GM18505 (cell line): ENCODE measurements at regions not wholly inside any gene's neighbourhood (a gene's known extent, or its start where the extent isn't known, plus 50 kb on each side); places are given as distances from the start of the nearest gene placed in this dataset.
"Not testable (repeated sequence)": the region's sequence is repeated elsewhere in the genome, so short reads cannot be mapped to it uniquely, and the experiment has no call there.

Source experiments
- ATAC-seq: cut with Tn5 transposase; IDR thresholded peaks from one replicate; pipeline ENCODE4 v1.9.1; 2021; ENCODE audit not compliant: unreplicated experiment

GRCh38 chr1:120241868-120242267 is 65.5 kb upstream of the SEC22B start:
- ATAC-seq: not testable (repeated sequence)

- ATAC-seq: not testable (repeated sequence)
Measured at GRCh38 chr1:120240181-120240580, 63.9 kb upstream of the SEC22B start.

- ATAC-seq: not testable (repeated sequence)
Measured at GRCh38 chr1:120239351-120239750, 63.0 kb upstream of the SEC22B start.

DNA sequence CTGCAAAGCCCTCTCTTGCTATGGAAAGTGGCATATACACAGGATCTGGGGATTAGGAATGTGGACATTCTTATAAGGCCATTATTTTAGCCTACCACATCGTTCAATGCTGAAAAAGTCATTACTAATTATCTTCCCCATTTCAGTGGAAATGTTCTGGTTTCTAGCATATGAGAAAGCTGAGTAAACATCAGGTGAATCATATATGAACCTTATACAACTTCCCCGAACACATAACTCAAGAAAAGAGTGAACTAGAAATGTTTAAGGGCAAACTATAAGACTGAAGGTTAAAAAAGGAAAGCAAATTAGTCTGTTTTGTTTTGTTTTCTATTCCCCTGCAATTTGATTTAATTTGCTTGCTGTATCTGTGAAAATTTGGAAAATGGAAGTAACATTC is 62.5 kb upstream of the SEC22B start:
- ATAC-seq: not testable (repeated sequence)

- ATAC-seq: not testable (repeated sequence)
Measured at GRCh38 chr1:120233661-120234018, 57.3 kb upstream of the SEC22B start.

- peak; percentile 64 for ATAC-seq
Measured at GRCh38 chr1:120232834-120233660, 56.7 kb upstream of the SEC22B start.

DNA sequence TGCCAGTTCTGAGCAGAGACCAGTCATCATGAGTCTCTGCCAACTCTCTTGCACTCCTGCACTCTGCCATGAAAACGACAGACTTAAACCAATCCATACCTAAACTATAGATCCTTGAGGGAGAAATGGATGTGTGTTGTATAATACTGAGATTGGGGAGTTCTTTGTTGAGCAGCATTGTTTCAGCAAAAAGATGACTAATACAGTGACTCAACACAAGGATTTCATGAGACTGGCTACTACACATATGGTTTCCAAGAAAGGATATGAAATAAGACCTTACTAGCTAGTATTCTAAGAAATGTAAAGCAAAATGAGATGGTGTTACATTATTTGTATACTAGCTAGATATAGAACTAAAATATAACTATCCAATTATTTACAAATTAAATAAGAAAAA is 53.5 kb upstream of the SEC22B start:
- not testable (repeated sequence) for ATAC-seq
